Endothelial cell of umbilical vein (primary cell): ENCODE measurements at regions not wholly inside any gene's neighbourhood (a gene's known extent, or its start where the extent isn't known, plus 50 kb on each side); places are given as distances from the start of the nearest gene placed in this dataset.

Experiments used
- BruUV-seq: library from RNA; stranded (reverse); fragments of 400-500 nt; replicated peaks from 2 replicates; lab custom pipeline; 2021; lab: Mats Ljungman, UMichigan
- CTCF ChIA-PET: fragments of 300-600, 350-600 bp; sonication (Branson Sonifier 250); formaldehyde crosslinking; loops from one replicate; lab custom pipeline; 2021; ENCODE audit warnings: antibody characterized with exemption, inconsistent platforms; lab: Charles Lee
- POLR2A ChIA-PET: fragments of 300-600, 350-600 bp; sonication (Branson Sonifier 250); formaldehyde crosslinking; loops from one replicate; lab custom pipeline; 2021; ENCODE audit warnings: antibody characterized with exemption, inconsistent platforms; lab: Charles Lee
- DNase-seq: peaks from one replicate; pipeline ENCODE4 v3.0.0-alpha.2; 2011; ENCODE audit warnings: low read depth, low spot score
- FAIRE-seq: peaks from 2 replicates; lab custom pipeline; 2011; peaks lifted over from hg19 to GRCh38; lab: Jason Lieb, UNC
- H2AFZ ChIP-seq: 2 replicates; pipeline ENCODE4 v1.6.0; 2012; ENCODE audit warnings: low read depth, low read length, control low read depth, inconsistent platforms
- H3K27ac ChIP-seq: 2 replicates; pipeline ENCODE4 v1.5.1; 2011; ENCODE audit warnings: low read depth, mild to moderate bottlenecking, control low read depth, low read length, moderate library complexity; ENCODE audit not compliant: insufficient read depth
- H3K27me3 ChIP-seq, 2 experiments: 2 replicates each; pipeline versions ENCODE4 v1.6.0 to v1.6.1; 2011; ENCODE audit warnings: low read length in 2 of 2, mixed read lengths in 1 of 2; ENCODE audit not compliant: control insufficient read depth in 2 of 2, insufficient read depth in 2 of 2
- H3K36me3 ChIP-seq, 2 experiments: 2 replicates in 1 of 2; 3 replicates in 1 of 2; pipeline ENCODE4 v1.5.1; 2011; ENCODE audit warnings: low read length in 2 of 2, mild to moderate bottlenecking in 1 of 2, moderate library complexity in 1 of 2; ENCODE audit not compliant: control insufficient read depth in 2 of 2, insufficient read depth in 2 of 2; ENCODE audit errors: extremely low read depth in 1 of 2
- H3K4me1 ChIP-seq: 3 replicates; pipeline ENCODE4 v1.5.1; 2011; ENCODE audit warnings: mild to moderate bottlenecking, low read length; ENCODE audit not compliant: control insufficient read depth, insufficient read depth; ENCODE audit errors: extremely low read depth
- H3K4me2 ChIP-seq: 2 replicates; pipeline ENCODE4 v1.6.1; 2011; ENCODE audit warnings: low read length, control low read depth, mixed read lengths; ENCODE audit not compliant: insufficient read depth
- H3K4me3 ChIP-seq, 3 experiments: fragments of 200-600 bp in 1 of 3; sonication (generic), shearing (Covaris generic) in 1 of 3; replicated peaks in 1 of 3; 2 replicates each; pipeline ENCODE4 v1.5.1; 2011 to 2016; ENCODE audit warnings: control low read depth in 3 of 3, low read length in 3 of 3, mild to moderate bottlenecking in 2 of 3, inconsistent platforms in 1 of 3, low read depth in 1 of 3, moderate library complexity in 1 of 3; ENCODE audit not compliant: insufficient read depth in 1 of 3
- H3K79me2 ChIP-seq: 2 replicates; pipeline ENCODE4 v1.6.0; 2012; ENCODE audit warnings: low read length, inconsistent platforms; ENCODE audit not compliant: control insufficient read depth, insufficient read depth
- H3K9ac ChIP-seq: replicated peaks from 2 replicates; pipeline ENCODE3; 2011; ENCODE audit warnings: low read length, control low read depth; ENCODE audit not compliant: insufficient read depth; ENCODE audit errors: extremely low read depth
- H3K9me1 ChIP-seq: replicated peaks from 3 replicates; pipeline ENCODE4 v1.6.0; 2011; ENCODE audit warnings: mild to moderate bottlenecking, low read length; ENCODE audit not compliant: control insufficient read depth, insufficient read depth; ENCODE audit errors: extremely low read depth
- H3K9me3 ChIP-seq: replicated peaks from 2 replicates; pipeline ENCODE4 v1.5.1; 2012; ENCODE audit warnings: low read length, inconsistent platforms; ENCODE audit not compliant: control insufficient read depth, insufficient read depth
- H4K20me1 ChIP-seq: replicated peaks from 2 replicates; pipeline ENCODE3; 2011; ENCODE audit warnings: mild to moderate bottlenecking, low read length; ENCODE audit not compliant: control insufficient read depth, insufficient read depth; ENCODE audit errors: extremely low read depth
- CTCF ChIP-seq, 2 donors: IDR thresholded peaks; 1 replicate in 1 of 2; 2 replicates in 1 of 2; pipeline ENCODE4 v1.5.1; 2011; ENCODE audit warnings: low read length in 2 of 2, mild to moderate bottlenecking in 2 of 2, moderate library complexity in 2 of 2, control low read depth in 1 of 2, inconsistent platforms in 1 of 2, low read depth in 1 of 2; ENCODE audit not compliant: insufficient read depth in 1 of 2; ENCODE audit errors: extremely low read depth in 1 of 2
- EZH2 ChIP-seq: IDR thresholded peaks from 2 replicates; pipeline ENCODE4 v1.6.1; 2012; ENCODE audit warnings: borderline replicate concordance, low read depth, mild to moderate bottlenecking, moderate library complexity, low read length, inconsistent platforms; ENCODE audit not compliant: severe bottlenecking
- FOS ChIP-seq: IDR thresholded peaks from 2 replicates; pipeline ENCODE4 v1.6.1; 2011; ENCODE audit warnings: mild to moderate bottlenecking, low read length, moderate library complexity, borderline replicate concordance; ENCODE audit not compliant: insufficient read depth
- GATA2 ChIP-seq: IDR thresholded peaks from 2 replicates; pipeline ENCODE4 v1.7.0; 2011; ENCODE audit warnings: low read depth, mild to moderate bottlenecking, moderate library complexity, mixed read lengths, low read length; ENCODE audit not compliant: insufficient read length, insufficient read depth
- JUN ChIP-seq: IDR thresholded peaks from 2 replicates; pipeline ENCODE4 v1.6.1; 2011; ENCODE audit warnings: borderline replicate concordance, low read depth; ENCODE audit not compliant: insufficient read length, insufficient read depth
- MAX ChIP-seq: IDR thresholded peaks from 2 replicates; pipeline ENCODE4 v1.6.1; 2011; ENCODE audit not compliant: insufficient read depth, insufficient read length
- MYC ChIP-seq: IDR thresholded peaks from one replicate; pipeline ENCODE4 v1.6.1; 2011; ENCODE audit warnings: mild to moderate bottlenecking, low read depth, low read length
- POLR2A ChIP-seq: IDR thresholded peaks from 2 replicates; pipeline ENCODE4 v1.6.1; 2012; ENCODE audit warnings: low read depth, mild to moderate bottlenecking, control low read depth, low read length
- POLR2AphosphoS5 ChIP-seq: IDR thresholded peaks from 2 replicates; pipeline ENCODE4 v1.6.1; 2012; ENCODE audit warnings: low read depth, mild to moderate bottlenecking, control low read depth, low read length, moderate library complexity; ENCODE audit not compliant: insufficient read depth
- dilution Hi-C: fragments of 300-500 bp; cut with MboI; formaldehyde crosslinking; loops from one replicate; pipeline ENCODE4 v1.15.0; 2019; ENCODE audit warnings: low sequenced_read_pairs; ENCODE audit not compliant: extremely low pct_ligation_motif_present
- intact Hi-C: fragments of 100-400 bp; cut with micrococcal nuclease; formaldehyde crosslinking; loops from one replicate; pipeline ENCODE4 v1.10.0; 2022

DNA sequence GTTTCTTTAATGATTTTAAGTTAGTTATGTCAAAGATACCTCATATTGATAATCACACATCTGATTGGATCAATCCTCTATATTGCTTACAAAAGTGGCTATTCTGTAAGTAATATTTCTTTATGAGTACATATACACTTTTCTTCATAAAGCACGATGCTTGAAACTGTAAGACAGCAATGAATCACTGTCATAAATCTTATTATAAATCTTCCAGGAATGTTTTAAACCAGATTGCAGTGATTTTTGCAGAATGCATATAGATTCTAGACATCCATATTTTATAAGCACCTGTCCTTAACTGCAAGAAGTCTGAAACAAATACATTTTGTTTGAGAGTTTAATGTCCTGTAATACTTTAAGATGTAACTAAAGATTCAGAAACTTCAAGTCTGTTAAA, 367.0 kb upstream of the FANCL start:
- Histone ChIP-seq H4K20me1 (no peaks in the 10 kb centered on the region), H3K27me3 (no peaks in the 10 kb centered on the region), H3K36me3 (no peaks in the 10 kb centered on the region), H2AFZ (no peak overlapping the region), H3K79me2 (no peaks in the 10 kb centered on the region), H3K9me3 (no peaks in the 10 kb centered on the region), H3K4me1 (no peaks in the 10 kb centered on the region), H3K9ac (no peak overlapping the region), H3K4me2 (no peak overlapping the region), H3K9me1 (no peaks in the 10 kb centered on the region), H3K4me3 (no peak overlapping the region), H3K27ac (no peak overlapping the region)
- CTCF ChIA-PET: interaction anchor here (1.4 to 1.9 kb wide), 2 partner anchors 12 to 72 kb away, joined by 4 to 12 read pairs; no protein-coding TSS in a partner anchor
- no peak for TF ChIP-seq MYC
- no peak for TF ChIP-seq POLR2AphosphoS5
- TF ChIP-seq EZH2: no peak
- no peak for TF ChIP-seq GATA2
- no peak for TF ChIP-seq MAX
- TF ChIP-seq JUN: no peak
- no peak for TF ChIP-seq FOS
- TF ChIP-seq CTCF (IDR thresholded peaks at IDR 0.05; ENCODE audit: extremely low read depth in 1 of 2, insufficient read depth in 1 of 2, low read depth in 1 of 2, low read length in 2 of 2): no peak
- no peak for TF ChIP-seq POLR2A
- POLR2A ChIA-PET: no interaction called here
- no TSS peak for BruUV-seq
- dilution Hi-C loops: no loop called here
- FAIRE-seq: no peak
- no peak for DNase-seq
- intact Hi-C loops: no loop called here
